ENCODE measurements at regions not wholly inside any gene's neighbourhood (a gene's known extent, or its start where the extent isn't known, plus 50 kb on each side); places are given as distances from the start of the nearest gene placed in this dataset.

DNA sequence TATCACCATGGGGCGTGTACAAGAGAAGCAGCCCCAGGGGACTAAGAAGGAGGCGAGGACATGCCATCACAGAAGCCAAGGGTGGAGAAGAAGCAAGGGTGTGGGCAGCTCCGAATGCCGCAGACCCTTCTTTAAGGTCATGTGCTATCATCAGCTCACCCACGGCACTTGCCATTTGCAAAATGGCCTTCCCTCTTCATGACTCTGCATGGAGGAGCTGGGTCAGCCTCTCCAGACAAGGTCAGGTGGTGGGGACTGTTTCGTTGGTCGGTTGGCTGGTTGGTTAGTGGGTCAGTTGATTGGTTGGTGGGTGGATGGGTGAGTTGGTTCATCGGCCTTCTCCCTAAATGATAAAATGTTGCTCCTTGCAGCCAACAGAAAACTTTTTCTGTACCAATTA is 622.5 kb downstream of the TBC1D22A start:
- H3K4me3 ChIP-seq (ENCODE audit: low read depth, low read length), result no peak overlapping the region
- TF ChIP-seq, protein P1, sequence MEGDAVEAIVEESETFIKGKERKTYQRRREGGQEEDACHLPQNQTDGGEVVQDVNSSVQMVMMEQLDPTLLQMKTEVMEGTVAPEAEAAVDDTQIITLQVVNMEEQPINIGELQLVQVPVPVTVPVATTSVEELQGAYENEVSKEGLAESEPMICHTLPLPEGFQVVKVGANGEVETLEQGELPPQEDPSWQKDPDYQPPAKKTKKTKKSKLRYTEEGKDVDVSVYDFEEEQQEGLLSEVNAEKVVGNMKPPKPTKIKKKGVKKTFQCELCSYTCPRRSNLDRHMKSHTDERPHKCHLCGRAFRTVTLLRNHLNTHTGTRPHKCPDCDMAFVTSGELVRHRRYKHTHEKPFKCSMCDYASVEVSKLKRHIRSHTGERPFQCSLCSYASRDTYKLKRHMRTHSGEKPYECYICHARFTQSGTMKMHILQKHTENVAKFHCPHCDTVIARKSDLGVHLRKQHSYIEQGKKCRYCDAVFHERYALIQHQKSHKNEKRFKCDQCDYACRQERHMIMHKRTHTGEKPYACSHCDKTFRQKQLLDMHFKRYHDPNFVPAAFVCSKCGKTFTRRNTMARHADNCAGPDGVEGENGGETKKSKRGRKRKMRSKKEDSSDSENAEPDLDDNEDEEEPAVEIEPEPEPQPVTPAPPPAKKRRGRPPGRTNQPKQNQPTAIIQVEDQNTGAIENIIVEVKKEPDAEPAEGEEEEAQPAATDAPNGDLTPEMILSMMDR (IDR thresholded peaks at IDR 0.05; ENCODE audit: borderline replicate concordance, insufficient read depth, low read depth, low read length), result no peak

DNA sequence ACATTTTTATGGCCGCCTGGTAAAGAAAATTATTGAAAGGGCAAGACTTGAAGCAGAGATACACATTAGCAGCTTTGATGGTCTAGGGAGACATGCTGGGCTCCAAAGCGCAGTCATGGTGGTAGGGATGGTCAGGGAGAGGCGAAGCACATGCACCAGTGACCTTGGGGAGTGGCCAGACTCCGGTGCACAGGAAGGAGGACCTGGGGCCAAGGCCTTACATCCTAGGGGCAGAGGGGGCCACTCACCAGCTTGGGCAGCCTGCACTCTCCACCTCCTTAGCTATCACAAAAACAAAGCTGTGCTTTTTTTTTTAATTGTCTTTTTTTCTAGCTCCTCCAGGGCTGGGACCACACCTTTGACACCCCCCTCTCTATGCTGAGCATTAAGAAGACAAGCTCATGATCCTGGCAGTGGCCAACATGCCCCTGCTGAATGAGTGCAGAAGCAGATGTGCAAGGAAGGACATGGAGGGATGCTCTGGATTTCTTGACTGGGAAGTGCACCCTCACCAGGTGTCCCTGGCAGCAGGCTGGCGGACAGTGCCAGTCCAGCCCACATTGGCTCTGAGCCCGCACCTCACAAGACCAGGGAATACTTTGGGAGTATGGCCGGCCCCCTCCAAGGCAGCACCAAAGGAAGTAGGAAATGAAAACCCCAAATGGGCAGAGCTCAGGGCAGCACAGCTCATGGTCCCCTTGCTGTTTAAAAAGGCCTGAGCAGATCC is 619.9 kb downstream of the TBC1D22A start:
- TF ChIP-seq, protein P1 (IDR thresholded peaks at IDR 0.05; ENCODE audit: borderline replicate concordance, insufficient read depth, low read depth, low read length), result no peak
- no peak overlapping the region for H3K4me3 ChIP-seq (ENCODE audit: low read depth, low read length)

DNA sequence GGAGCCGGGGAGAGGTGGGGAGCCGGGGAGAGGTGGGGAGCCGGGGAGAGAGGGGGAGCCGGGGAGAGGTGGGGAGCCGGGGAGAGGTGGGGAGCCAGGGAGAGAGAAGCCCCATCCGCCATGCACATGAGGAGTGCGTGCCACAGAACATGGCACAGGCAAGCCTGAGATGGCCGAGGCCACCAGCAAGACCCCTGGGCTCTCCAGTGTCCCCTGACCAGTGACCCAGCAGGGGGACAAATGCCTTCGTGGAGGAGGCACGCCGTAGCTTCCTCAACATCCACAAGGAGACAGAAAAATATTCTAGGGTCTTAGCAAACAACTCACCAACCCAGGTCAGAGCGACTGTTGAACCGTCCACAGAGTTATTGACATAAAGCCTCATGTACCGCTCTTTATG is 618.8 kb downstream of the TBC1D22A start:
- H3K4me3 ChIP-seq (ENCODE audit: low read depth, low read length), result no peak overlapping the region
- TF ChIP-seq, protein P1 (IDR thresholded peaks at IDR 0.05; ENCODE audit: borderline replicate concordance, insufficient read depth, low read depth, low read length), result no peak

DNA sequence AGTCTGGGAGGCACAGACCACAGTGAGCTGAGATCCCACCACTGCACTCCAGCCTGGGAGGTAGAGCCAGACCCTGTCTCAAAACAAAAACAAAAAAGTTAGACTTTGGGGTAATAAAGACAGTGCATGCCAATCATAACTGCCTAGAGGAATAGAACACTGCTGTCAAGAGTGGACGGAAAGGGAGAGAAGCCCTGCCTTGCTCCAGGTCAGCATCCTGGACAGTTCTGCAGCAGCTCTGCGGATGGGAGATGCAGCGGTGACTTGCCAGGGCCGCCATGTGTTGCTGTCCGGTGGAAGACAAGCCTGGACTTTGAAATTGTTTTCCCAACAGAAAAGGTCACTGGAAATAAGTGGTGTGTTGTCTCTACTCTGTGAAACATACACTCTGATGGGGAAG is 618.2 kb downstream of the TBC1D22A start:
- TF ChIP-seq, protein P1 (IDR thresholded peaks at IDR 0.05; ENCODE audit: borderline replicate concordance, insufficient read depth, low read depth, low read length), result no peak
- no peak overlapping the region for H3K4me3 ChIP-seq (ENCODE audit: low read depth, low read length)

DNA sequence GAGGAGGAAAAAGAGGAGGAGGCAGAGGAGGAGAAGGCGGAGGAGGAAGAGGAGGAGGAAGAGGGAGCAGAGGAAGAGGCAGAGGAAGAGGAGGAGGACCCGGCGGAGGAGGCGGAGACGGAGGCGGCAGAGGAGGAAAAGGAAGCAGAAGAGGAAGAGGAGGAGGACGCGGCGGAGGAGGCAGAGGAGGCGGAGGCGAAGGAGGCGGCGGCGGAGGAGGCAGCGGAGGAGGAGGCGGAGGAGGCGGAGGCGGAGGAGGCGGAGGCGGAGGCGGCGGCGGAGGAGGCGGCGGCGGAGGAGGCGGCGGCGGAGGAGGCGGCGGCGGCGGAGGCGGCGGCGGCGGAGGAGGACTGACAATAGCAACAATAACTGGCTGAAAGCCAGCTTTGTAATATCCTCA is 616.6 kb downstream of the TBC1D22A start:
- H3K4me3 ChIP-seq (ENCODE audit: low read depth, low read length), result no peak overlapping the region
- TF ChIP-seq, protein P1 (IDR thresholded peaks at IDR 0.05; ENCODE audit: borderline replicate concordance, insufficient read depth, low read depth, low read length), result no peak

DNA sequence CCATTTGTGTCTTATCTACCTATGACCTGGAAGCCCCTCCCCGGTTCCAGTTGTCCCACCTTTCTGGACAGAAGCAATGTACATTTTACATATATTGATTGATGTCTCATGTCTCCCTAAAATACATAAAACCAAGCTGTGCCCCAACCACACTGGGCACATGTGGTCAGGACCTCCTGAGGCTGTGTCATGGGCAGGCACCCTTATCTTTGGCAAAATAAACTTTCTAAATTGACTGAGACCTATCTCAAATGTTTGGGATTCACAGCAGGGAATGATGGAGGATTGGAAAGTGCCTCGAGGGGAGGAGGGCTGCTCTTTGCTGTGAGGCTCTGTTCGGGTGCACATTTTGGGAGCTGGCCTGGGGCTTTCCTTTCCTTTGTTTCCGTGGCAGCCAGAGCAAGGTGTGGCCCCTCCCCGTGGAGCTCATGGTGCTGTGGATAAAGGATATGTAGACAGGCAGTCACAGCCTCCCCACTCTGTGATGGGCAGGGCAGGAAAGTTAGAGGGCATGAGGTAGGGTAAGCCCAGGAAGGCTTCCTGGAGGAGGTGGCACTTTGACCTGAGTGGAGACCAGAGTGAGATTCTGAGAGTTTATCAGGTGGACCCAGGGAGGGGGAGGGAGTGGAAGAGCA is 615.6 kb downstream of the TBC1D22A start:
- H3K4me3 ChIP-seq (ENCODE audit: low read depth, low read length), result no peak overlapping the region
- TF ChIP-seq, protein P1 (IDR thresholded peaks at IDR 0.05; ENCODE audit: borderline replicate concordance, insufficient read depth, low read depth, low read length), result no peak
